ENCODE measurements at regions not wholly inside any gene's neighbourhood (a gene's known extent, or its start where the extent isn't known, plus 50 kb on each side); places are given as distances from the start of the nearest gene placed in this dataset.

- TF ChIP-seq CTCF (IDR thresholded peaks at IDR 0.05 in 2 of 3, conservative IDR thresholded peaks at IDR 0.05 in 1 of 3; ENCODE audit: control insufficient read depth in 2 of 3, extremely low read depth in 1 of 3, insufficient read depth in 1 of 3, low read depth in 3 of 3, low read length in 3 of 3) (no peak), POLR2AphosphoS5 (IDR thresholded peaks at IDR 0.05; ENCODE audit: low read length) (no peak), TCF12 (IDR thresholded peaks at IDR 0.05; ENCODE audit: low read depth, low read length) (no peak), CEBPB (IDR thresholded peaks at IDR 0.05; ENCODE audit: borderline replicate concordance in 1 of 2, low read depth in 2 of 2, low read length in 2 of 2) (no peak)
These were observed 523.6 kb upstream of the LMCD1 start for GRCh38 chr3:7978087-7978422.
